GM12892 (cell line): ENCODE measurements at regions not wholly inside any gene's neighbourhood (a gene's known extent, or its start where the extent isn't known, plus 50 kb on each side); places are given as distances from the start of the nearest gene placed in this dataset.

Experiments used
- POLR2A ChIP-seq: IDR thresholded peaks from 2 replicates; pipeline ENCODE4 v1.6.1; 2011; ENCODE audit warnings: low read depth, low read length, control low read depth
- POLR2AphosphoS5 ChIP-seq: IDR thresholded peaks from 2 replicates; pipeline ENCODE4 v1.6.1; 2011; ENCODE audit warnings: low read depth, low read length, control low read depth
- TAF1 ChIP-seq: IDR thresholded peaks from 2 replicates; pipeline ENCODE4 v1.6.1; 2011; ENCODE audit warnings: low read depth, mild to moderate bottlenecking, control low read depth, low read length, borderline replicate concordance

GRCh38 chr3:82736696-82737277 is 975.3 kb upstream of the GBE1 start:
- TF ChIP-seq POLR2AphosphoS5 (no peak), POLR2A (no peak), TAF1 (no peak)
